Neural cell (in vitro differentiated cells): ENCODE measurements at regions not wholly inside any gene's neighbourhood (a gene's known extent, or its start where the extent isn't known, plus 50 kb on each side); places are given as distances from the start of the nearest gene placed in this dataset.

Experiments used
- H2AFZ ChIP-seq: fragments of 200-600, 300-800 bp; sonication (generic), shearing (Covaris generic); 2 replicates; pipeline ENCODE4 v1.6.0; 2014; ENCODE audit warnings: low read depth, mild to moderate bottlenecking, antibody characterized with exemption, low read length, moderate library complexity
- H3F3A ChIP-seq: fragments of 200-600 bp; shearing (Covaris generic); 2 replicates; pipeline ENCODE4 v1.6.1; 2016; ENCODE audit warnings: mild to moderate bottlenecking, moderate library complexity, mixed read lengths, antibody characterized with exemption, low read length; ENCODE audit not compliant: insufficient read depth, poor library complexity, severe bottlenecking
- H3K27ac ChIP-seq: fragments of 200-600, 300-800 bp; sonication (generic), shearing (Covaris generic); 2 replicates; pipeline ENCODE4 v1.5.1; 2014; ENCODE audit warnings: mild to moderate bottlenecking, low read length, moderate library complexity
- H3K27me3 ChIP-seq: fragments of 300-800, 200-600 bp; sonication (generic), shearing (Covaris generic); 2 replicates; pipeline ENCODE4 v1.6.0; 2014; ENCODE audit warnings: mild to moderate bottlenecking, low read depth, low read length, moderate library complexity; ENCODE audit not compliant: insufficient read depth
- H3K36me3 ChIP-seq: fragments of 300-800, 200-600 bp; sonication (generic), shearing (Covaris generic); 2 replicates; pipeline ENCODE4 v1.5.1; 2014; ENCODE audit warnings: mild to moderate bottlenecking, antibody characterized with exemption, low read length, moderate library complexity; ENCODE audit not compliant: insufficient read depth
- H3K4me2 ChIP-seq: fragments of 300-800, 200-600 bp; sonication (generic), shearing (Covaris generic); 2 replicates; pipeline ENCODE4 v1.6.0; 2014; ENCODE audit warnings: mild to moderate bottlenecking, low read length
- H3K4me3 ChIP-seq: fragments of 300-800, 200-600 bp; sonication (generic), shearing (Covaris generic); 2 replicates; pipeline ENCODE4 v1.5.1; 2014; ENCODE audit warnings: mild to moderate bottlenecking, low read length, moderate library complexity
- H3K79me2 ChIP-seq: fragments of 200-600 bp; shearing (Covaris generic); replicated peaks from 2 replicates; pipeline ENCODE4 v1.6.0; 2014; ENCODE audit warnings: mild to moderate bottlenecking, low read length, moderate library complexity; ENCODE audit not compliant: insufficient read depth
- H3K9ac ChIP-seq: fragments of 300-800, 200-600 bp; sonication (generic), shearing (Covaris generic); 2 replicates; pipeline ENCODE4 v1.6.1; 2016; ENCODE audit warnings: mild to moderate bottlenecking, low read length, mixed read lengths
- H3K9me2 ChIP-seq: fragments of 200-600 bp; shearing (Covaris generic); 2 replicates; pipeline ENCODE4 v1.6.1; 2016; ENCODE audit warnings: mild to moderate bottlenecking, low read length, mixed read lengths; ENCODE audit not compliant: insufficient read depth
- H3K9me3 ChIP-seq: fragments of 200-600, 300-800 bp; sonication (generic), shearing (Covaris generic); 2 replicates; pipeline ENCODE4 v1.6.1; 2016; ENCODE audit warnings: mild to moderate bottlenecking, mixed run types, low read length, moderate library complexity, mixed read lengths
- H4K20me1 ChIP-seq: fragments of 200-600 bp; shearing (Covaris generic); 2 replicates; pipeline ENCODE4 v1.6.1; 2016; ENCODE audit warnings: mild to moderate bottlenecking, mixed run types; ENCODE audit not compliant: insufficient read depth
- EP300 ChIP-seq: fragments of 450-650 bp; conservative IDR thresholded peaks from 2 replicates; pipeline ENCODE4 v1.6.1; 2014; ENCODE audit warnings: antibody characterized with exemption, mild to moderate bottlenecking, moderate library complexity; ENCODE audit not compliant: poor library complexity, severe bottlenecking
- EZH2 ChIP-seq: fragments of 200-600, 300-800 bp; shearing (Covaris generic), sonication (generic); IDR thresholded peaks from 2 replicates; pipeline ENCODE4 v1.6.1; 2014; ENCODE audit warnings: antibody characterized with exemption, low read length, borderline replicate concordance, mild to moderate bottlenecking; ENCODE audit not compliant: insufficient read depth, poor library complexity, severe bottlenecking
- MXI1 ChIP-seq: fragments of 450-650 bp; conservative IDR thresholded peaks from 2 replicates; pipeline ENCODE4 v1.6.1; 2014; ENCODE audit warnings: antibody characterized with exemption, mild to moderate bottlenecking; ENCODE audit not compliant: poor library complexity, severe bottlenecking
- POLR2AphosphoS5 ChIP-seq: IDR thresholded peaks from 2 replicates; pipeline ENCODE4 v1.6.1; 2012
- RAD21 ChIP-seq: fragments of 450-650 bp; conservative IDR thresholded peaks from 2 replicates; pipeline ENCODE4 v1.6.1; 2014; ENCODE audit warnings: antibody characterized with exemption, mild to moderate bottlenecking, moderate library complexity
- REST ChIP-seq: IDR thresholded peaks from 2 replicates; pipeline ENCODE4 v1.6.1; 2012; ENCODE audit warnings: borderline replicate concordance
- SMC3 ChIP-seq: fragments of 450-650 bp; conservative IDR thresholded peaks from 2 replicates; pipeline ENCODE4 v1.6.1; 2014; ENCODE audit warnings: antibody characterized with exemption, mild to moderate bottlenecking, moderate library complexity; ENCODE audit not compliant: poor library complexity

GRCh38 chr15:98195796-98196195, 235.3 kb downstream of the ARRDC4 start:
- Histone ChIP-seq H3K9me2 (no peaks in the 10 kb centered on the region), H3K27me3 (no peaks in the 10 kb centered on the region), H3K4me2 (no peak overlapping the region), H3K36me3 (no peaks in the 10 kb centered on the region), H2AFZ (no peak overlapping the region), H3K9ac (no peak overlapping the region), H4K20me1 (no peaks in the 10 kb centered on the region), H3K9me3 (no peaks in the 10 kb centered on the region), H3K27ac (no peak overlapping the region), H3F3A (no peaks in the 10 kb centered on the region), H3K79me2 (no peaks in the 10 kb centered on the region), H3K4me3 (no peak overlapping the region)
- TF ChIP-seq REST (no peak), SMC3 (no peak), EP300 (no peak)

- no peaks in the 10 kb centered on the region for H3K27me3 ChIP-seq
- H3K9me2 ChIP-seq, result no peaks in the 10 kb centered on the region
- TF ChIP-seq REST (no peak), POLR2AphosphoS5 (peak; percentile 9)
- no peaks in the 10 kb centered on the region for H3F3A ChIP-seq
- H3K27ac ChIP-seq, result no peak overlapping the region
- no peaks in the 10 kb centered on the region for H3K36me3 ChIP-seq
- H3K9ac ChIP-seq, result no peak overlapping the region
- H4K20me1 ChIP-seq, result no peaks in the 10 kb centered on the region
- H3K4me3 ChIP-seq, result no peak overlapping the region
- no peaks in the 10 kb centered on the region for H3K9me3 ChIP-seq
- no peak overlapping the region for H3K4me2 ChIP-seq
- no peaks in the 10 kb centered on the region for H3K79me2 ChIP-seq
- H2AFZ ChIP-seq, result no peak overlapping the region
Observed at GRCh38 chr15:98196371-98196770, 235.9 kb downstream of the ARRDC4 start.

GRCh38 chr15:98202256-98202655, 241.8 kb downstream of the ARRDC4 start:
- no peaks in the 10 kb centered on the region for H3K36me3 ChIP-seq
- TF ChIP-seq MXI1 (no peak), RAD21 (no peak), EZH2 (no peak), EP300 (no peak), SMC3 (no peak), POLR2AphosphoS5 (no peak)
- no peak overlapping the region for H2AFZ ChIP-seq
- H3K27ac ChIP-seq, result no peak overlapping the region
- no peaks in the 10 kb centered on the region for H3K9me2 ChIP-seq
- H3K79me2 ChIP-seq, result no peaks in the 10 kb centered on the region
- H3K9ac ChIP-seq, result no peak overlapping the region
- H3K4me3 ChIP-seq, result no peak overlapping the region
- H3F3A ChIP-seq, result no peaks in the 10 kb centered on the region
- H3K27me3 ChIP-seq, result no peaks in the 10 kb centered on the region
- H3K4me2 ChIP-seq, result no peak overlapping the region
- H3K9me3 ChIP-seq, result no peaks in the 10 kb centered on the region
- H4K20me1 ChIP-seq, result no peaks in the 10 kb centered on the region
